ENCODE measurements at regions not wholly inside any gene's neighbourhood (a gene's known extent, or its start where the extent isn't known, plus 50 kb on each side); places are given as distances from the start of the nearest gene placed in this dataset.

GRCh38 chr12:59010941-59011340, 90.6 kb upstream of the LRIG3 start:
- TF ChIP-seq USF2 (IDR thresholded peaks at IDR 0.05; ENCODE audit: low read depth, low read length) (no peak), POLR2A (IDR thresholded peaks at IDR 0.05; ENCODE audit: low read depth, low read length) (no peak), CTCF (conservative IDR thresholded peaks at IDR 0.05; ENCODE audit: low read depth, low read length) (no peak), RCOR1 (IDR thresholded peaks at IDR 0.05; ENCODE audit: insufficient replicate concordance, low read length) (no peak), MXI1 (IDR thresholded peaks at IDR 0.05; ENCODE audit: borderline replicate concordance, low read depth, low read length) (no peak), BHLHE40 (IDR thresholded peaks at IDR 0.05; ENCODE audit: low read depth, low read length) (no peak), CEBPB (IDR thresholded peaks at IDR 0.05; ENCODE audit: low read depth, low read length) (no peak), RFX5 (IDR thresholded peaks at IDR 0.05; ENCODE audit: low read depth, low read length) (no peak), MAZ (IDR thresholded peaks at IDR 0.05; ENCODE audit: borderline replicate concordance, low read depth, low read length) (no peak), NFE2L2 (IDR thresholded peaks at IDR 0.05; ENCODE audit: low read depth, low read length) (no peak), MAFK (IDR thresholded peaks at IDR 0.05; ENCODE audit: low read depth, low read length) (no peak), SMC3 (IDR thresholded peaks at IDR 0.05; ENCODE audit: low read depth, low read length) (no peak), RAD21 (IDR thresholded peaks at IDR 0.05; ENCODE audit: low read length) (no peak), FOS (IDR thresholded peaks at IDR 0.05; ENCODE audit: low read depth, low read length) (no peak)

All from IMR-90 (cell line).